ENCODE measurements at regions not wholly inside any gene's neighbourhood (a gene's known extent, or its start where the extent isn't known, plus 50 kb on each side); places are given as distances from the start of the nearest gene placed in this dataset.

- no peak overlapping the region for H3K4me3 ChIP-seq
- TF ChIP-seq CTCF (IDR thresholded peaks at IDR 0.05): no peak
- H3K27me3 ChIP-seq (ENCODE audit: insufficient read depth in 3 of 3, low read length in 2 of 3): no peaks in the 10 kb centered on the region
- ATAC-seq (no peak), DNase-seq (no peak)
- H3K4me1 ChIP-seq: no peaks in the 10 kb centered on the region
- H3K27ac ChIP-seq: no peak overlapping the region
- 94 to 99% (median 95%) methylated on average over 5 of the region's 5 CpGs for WGBS, 3 donors
- intact Hi-C loops (cut with DNase I): no loop called here
- no peaks in the 10 kb centered on the region for H3K36me3 ChIP-seq (ENCODE audit: insufficient read depth in 1 of 2, low read depth in 1 of 2)
- no peaks in the 10 kb centered on the region for H3K9me3 ChIP-seq
These were observed 183.8 kb upstream of the S1PR3 start for GRCh38 chr9:88807426-88807825.

GRCh38 chr9:88808019-88808656 lies 183.1 kb upstream of the S1PR3 start:
- TF ChIP-seq CTCF (IDR thresholded peaks at IDR 0.05): no peak
- WGBS, 3 donors: 88 to 91% (median 88%) methylated on average over 4 of the region's 4 CpGs
- no peaks in the 10 kb centered on the region for H3K27me3 ChIP-seq (ENCODE audit: insufficient read depth in 3 of 3, low read length in 2 of 3)
- H3K36me3 ChIP-seq (ENCODE audit: insufficient read depth in 1 of 2, low read depth in 1 of 2): no peaks in the 10 kb centered on the region
- H3K4me3 ChIP-seq: no peak overlapping the region
- DNase-seq: no peak
- ATAC-seq: no peak
- no peaks in the 10 kb centered on the region for H3K4me1 ChIP-seq
- intact Hi-C loops (cut with DNase I): no loop called here
- H3K9me3 ChIP-seq: no peaks in the 10 kb centered on the region
- no peak overlapping the region for H3K27ac ChIP-seq

DNA sequence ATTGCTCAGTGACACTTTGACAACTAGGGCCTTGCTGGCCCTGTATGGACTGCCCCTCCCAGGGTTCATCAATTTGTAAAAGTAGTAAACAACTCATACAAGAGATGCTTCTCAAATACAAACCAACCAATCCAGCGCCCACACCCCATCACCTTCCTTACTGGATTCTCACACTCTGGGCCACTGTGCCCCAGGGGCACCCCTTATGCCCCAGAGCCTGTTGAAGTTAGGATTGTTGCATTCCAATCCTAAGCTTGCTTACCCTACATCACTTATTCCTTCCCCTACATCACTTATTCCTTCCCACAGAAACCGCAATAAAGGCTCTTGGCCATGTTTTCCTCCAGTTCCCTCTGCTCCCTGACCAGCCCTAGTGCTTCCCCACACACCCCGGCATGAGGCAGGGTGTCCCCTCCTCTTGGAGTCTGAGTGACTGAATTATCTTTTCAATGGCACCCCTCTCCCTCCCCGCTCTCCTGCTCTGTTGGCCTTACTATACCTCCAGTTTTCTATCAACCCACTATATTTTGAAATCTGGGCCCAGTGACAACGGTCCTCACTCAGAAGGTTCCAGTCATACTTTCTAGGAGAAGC lies 182.4 kb upstream of the S1PR3 start:
- TF ChIP-seq CTCF (IDR thresholded peaks at IDR 0.05): no peak
- Histone ChIP-seq H3K4me3 (no peak overlapping the region), H3K27me3 (ENCODE audit: insufficient read depth in 3 of 3, low read length in 2 of 3) (no peaks in the 10 kb centered on the region), H3K4me1 (no peaks in the 10 kb centered on the region), H3K27ac (no peak overlapping the region), H3K9me3 (no peaks in the 10 kb centered on the region), H3K36me3 (ENCODE audit: insufficient read depth in 1 of 2, low read depth in 1 of 2) (no peaks in the 10 kb centered on the region)
- DNase-seq: no peak
- ATAC-seq: no peak
- intact Hi-C loops (cut with DNase I): no loop called here
- 90 to 93% (median 91%) methylated on average over 4 of the region's 5 CpGs for WGBS, 3 donors

GRCh38 chr9:88809355-88810161 lies 181.7 kb upstream of the S1PR3 start:
- intact Hi-C loops (cut with DNase I): no loop called here
- no peak overlapping the region for H3K27ac ChIP-seq
- no peaks in the 10 kb centered on the region for H3K27me3 ChIP-seq (ENCODE audit: insufficient read depth in 3 of 3, low read length in 2 of 3)
- no peak overlapping the region for H3K4me3 ChIP-seq
- TF ChIP-seq CTCF (IDR thresholded peaks at IDR 0.05): no peak
- H3K9me3 ChIP-seq: no peaks in the 10 kb centered on the region
- ATAC-seq: no peak
- no peaks in the 10 kb centered on the region for H3K36me3 ChIP-seq (ENCODE audit: insufficient read depth in 1 of 2, low read depth in 1 of 2)
- H3K4me1 ChIP-seq: no peaks in the 10 kb centered on the region
- WGBS, 3 donors: 60 to 67% (median 62%) methylated on average over 9 of the region's 9 CpGs
- DNase-seq: no peak
